Stimulated activated CD4-positive, alpha-beta T cell treated with anti-CD3 and anti-CD28 coated beads, Interleukin-15, amount 100 ng/mL, for 1 hour (primary cell): ENCODE measurements at regions not wholly inside any gene's neighbourhood (a gene's known extent, or its start where the extent isn't known, plus 50 kb on each side); places are given as distances from the start of the nearest gene placed in this dataset.
"Not testable (repeated sequence)": the region's sequence is repeated elsewhere in the genome, so short reads cannot be mapped to it uniquely, and the experiment has no call there.

Experiments
- DNase-seq, 2 donors: peaks; one replicate each; pipeline ENCODE4 v3.0.0-alpha.2; 2020; ENCODE audit warnings: low read depth in 1 of 2, low spot score in 1 of 2

DNA sequence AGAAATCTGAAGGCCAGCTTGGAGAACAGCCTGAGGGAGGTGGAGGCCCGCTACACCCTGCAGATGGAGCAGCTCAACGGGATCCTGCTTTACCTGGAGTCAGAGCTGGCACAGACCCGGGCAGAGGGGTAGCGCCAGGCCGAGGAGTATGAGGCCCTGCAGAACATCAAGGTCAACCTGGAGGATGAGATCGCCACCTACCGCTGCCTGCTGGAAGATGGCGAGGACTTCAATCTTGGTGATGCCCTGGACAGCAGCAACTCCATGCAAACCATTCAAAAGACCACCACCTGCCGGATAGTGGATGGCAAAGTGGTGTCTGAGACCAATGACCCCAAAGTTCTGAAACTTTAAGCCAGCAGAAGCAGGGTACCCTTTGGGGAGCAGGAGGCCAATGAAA, 318.4 kb downstream of the ZFHX3 start:
- not testable (repeated sequence) for DNase-seq

DNA sequence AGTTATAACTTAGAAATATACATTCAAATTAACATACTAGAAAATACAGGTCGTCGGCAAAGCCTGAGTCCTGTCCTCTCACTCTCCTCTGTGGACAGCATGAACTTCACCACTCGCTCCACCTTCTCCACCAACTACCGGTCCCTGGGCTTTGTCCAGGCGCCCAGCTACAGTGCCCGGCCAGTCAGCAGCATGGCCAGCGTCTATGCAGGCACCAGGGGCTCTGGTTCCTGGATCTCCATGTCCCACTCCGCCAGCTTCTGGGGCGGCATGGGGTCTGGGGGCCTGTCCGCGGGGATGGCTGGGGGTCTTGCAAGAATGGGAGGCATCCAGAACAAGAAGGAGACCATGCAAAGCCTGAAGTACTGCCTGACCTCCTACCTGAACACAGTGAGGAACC, 319.4 kb downstream of the ZFHX3 start:
- no peak for DNase-seq

DNA sequence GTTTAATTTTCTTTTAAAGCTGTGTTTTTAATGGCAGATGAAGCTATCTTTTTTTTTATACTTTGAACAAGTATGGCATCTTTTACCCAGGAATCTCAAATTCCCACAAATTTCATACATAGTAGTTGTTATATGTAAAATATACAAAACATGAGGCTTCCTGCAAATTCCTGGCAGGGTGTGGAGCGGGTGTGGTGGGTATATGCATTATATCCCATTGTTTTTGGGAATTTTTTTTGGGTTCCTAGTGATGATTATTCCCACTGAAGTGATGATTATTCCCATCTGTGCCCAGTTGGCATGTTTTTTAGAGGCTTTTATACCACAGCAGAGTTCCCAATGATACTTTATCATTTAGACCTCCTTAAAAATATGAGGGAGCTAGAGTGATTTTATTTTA, 320.4 kb downstream of the ZFHX3 start:
- DNase-seq = no peak

DNA sequence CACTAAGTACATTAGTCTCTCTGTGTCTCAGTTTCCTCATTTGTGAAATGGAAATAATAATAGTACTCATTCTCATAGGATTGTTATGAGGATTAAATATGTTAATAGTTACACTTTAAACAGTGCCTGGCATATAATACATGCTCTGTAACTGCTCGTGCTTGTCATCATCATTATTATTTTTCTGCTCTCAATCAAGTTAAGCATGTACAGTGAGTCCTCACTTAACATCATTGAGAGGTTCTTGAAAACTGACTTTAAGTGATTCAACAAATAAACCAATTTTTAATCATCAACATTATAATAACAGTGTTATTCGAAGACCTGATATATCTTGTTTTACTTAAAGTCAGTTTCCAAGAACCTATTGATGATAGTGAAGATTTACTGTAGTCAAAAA, 322.3 kb downstream of the ZFHX3 start:
- DNase-seq = no peak

DNA sequence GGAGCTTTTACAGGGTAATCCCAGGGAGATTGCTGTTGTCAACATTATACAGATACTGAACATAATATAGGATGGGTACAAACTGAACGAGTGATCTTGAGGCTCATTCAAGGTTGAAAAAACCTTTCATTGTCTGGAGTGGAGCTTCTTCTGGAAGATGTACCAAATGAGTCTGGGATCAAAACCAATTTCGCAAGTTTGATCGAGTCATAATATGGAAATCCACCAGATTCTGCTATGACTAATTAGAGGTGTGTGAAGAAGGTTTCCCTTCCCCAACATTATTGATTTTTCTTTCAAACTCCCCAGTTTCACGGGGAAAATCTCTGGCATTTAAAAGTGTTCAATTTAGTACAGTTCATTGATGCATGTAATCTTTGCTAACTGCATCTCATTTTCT, 324.1 kb downstream of the ZFHX3 start:
- DNase-seq = no peak

DNA sequence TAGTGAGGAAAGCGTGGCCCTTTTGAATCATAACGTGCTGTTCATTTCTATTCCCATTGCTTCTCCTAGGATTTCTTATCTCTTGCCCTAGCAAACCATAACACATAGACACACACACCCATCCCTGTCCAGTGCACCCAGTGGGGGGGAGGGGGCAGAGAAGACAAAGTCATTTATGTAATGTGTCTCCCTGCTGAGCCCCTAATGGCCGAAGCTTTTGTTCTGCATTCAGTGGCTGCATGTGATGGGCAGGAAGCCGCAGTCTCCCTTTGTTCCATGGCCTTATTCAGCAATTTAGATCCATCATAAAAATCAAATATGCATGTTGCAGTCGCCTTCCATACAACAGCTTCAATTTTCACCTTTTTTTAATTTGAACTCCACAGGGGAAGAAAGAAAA, 325.4 kb downstream of the ZFHX3 start:
- no peak for DNase-seq

DNA sequence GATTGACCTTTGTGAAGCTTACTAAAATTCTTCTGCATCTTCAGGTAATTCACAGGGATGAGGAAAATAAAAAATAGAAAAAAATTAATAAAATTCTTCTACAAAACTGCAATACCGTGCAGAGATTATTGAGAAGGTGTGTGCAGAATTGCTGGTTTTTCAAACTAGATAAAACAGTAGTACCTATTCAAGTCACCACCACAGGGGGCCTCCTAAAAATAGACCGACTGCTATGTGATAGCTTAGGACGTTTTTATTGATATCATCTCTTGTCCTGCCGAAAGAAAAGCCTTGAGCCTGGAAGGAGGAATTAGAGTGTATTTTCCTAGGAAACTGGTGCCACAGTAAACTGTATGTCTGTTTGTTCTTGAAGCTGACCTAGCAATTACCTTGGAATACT, 325.9 kb downstream of the ZFHX3 start:
- DNase-seq = no peak

DNA sequence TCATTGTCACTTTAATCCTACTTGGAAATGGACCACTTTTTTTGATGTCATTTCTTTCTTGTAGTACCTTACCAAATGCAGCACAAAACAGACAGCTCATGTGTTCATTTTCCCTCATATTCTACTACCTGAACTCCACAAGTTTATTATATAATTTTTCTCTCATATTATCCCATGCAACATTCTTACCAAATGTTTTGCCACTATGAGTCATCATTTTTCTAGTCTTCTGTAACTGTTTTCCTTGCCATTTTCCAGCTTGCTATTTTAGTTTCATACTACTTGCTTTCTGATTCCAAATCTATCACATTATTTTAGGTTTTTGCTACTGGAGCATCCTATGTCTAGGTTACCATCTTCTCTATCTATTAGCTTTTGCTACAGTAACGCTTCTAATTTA, 332.7 kb downstream of the ZFHX3 start:
- no peak for DNase-seq

DNA sequence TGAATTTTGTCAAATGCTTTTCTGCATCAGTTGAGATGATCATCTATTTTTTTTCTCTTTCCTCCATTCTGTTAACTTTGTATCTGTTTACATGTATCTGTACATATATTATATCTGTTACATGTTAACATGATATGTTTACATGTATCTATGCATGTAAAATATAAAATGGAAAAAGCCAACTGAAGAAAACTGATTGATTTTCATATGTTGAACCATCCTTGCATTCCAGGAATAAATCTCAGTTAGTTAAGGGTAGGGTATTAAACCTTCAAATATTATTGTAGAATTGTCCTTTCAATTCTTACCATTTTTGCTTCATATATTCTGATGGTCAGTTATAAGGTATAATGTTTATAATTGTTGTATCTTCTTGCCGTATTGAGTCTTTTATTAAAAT, 336.1 kb downstream of the ZFHX3 start:
- no peak for DNase-seq

DNA sequence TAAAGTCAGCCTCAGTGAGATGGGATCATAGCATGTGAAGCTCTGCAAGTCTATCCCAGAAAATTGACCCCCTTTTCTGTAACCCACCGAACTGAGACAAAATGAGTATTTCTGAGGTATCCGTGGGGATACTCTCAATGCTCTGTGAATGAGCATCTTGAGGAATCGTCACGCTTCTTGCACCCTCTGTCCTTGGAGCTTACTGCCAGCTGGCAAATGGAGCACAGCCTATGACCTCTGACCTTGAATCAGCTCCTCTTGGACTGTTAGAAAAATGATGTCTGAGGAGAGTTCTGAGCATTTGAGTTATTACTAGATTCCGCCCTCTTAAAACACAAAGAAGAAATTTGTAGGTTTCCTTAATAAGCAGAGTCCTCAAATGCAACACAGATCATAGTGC, 342.1 kb downstream of the ZFHX3 start:
- no peak for DNase-seq

DNA sequence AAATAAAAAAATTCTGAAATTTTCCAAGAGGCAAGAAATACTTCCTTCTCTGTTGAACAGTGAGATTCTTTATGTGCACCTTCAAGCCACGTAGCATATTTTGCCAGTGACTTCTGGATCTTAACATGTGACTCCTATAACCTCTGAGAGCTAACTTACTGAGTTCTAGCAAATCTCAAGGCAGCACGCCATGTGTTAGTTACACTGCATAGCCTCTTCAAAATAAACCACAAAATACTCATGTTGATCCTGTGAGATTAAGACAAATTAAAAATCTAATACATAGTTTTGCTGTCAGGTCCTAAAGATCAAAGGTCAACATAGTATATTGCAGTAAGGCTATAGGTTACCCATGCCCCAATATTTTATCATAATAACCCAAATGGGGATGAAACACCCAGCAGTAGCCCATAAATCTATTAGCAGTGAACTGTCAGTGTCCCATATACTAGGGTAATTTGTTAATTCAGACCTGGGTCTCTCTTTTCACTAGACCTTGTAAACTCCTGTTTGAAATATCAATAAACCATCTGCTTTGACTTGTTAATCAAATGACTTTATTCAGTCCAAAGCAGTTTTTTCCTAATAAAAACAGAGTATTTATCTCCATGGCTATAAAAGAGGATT, 343.1 kb downstream of the ZFHX3 start:
- no peak for DNase-seq

DNA sequence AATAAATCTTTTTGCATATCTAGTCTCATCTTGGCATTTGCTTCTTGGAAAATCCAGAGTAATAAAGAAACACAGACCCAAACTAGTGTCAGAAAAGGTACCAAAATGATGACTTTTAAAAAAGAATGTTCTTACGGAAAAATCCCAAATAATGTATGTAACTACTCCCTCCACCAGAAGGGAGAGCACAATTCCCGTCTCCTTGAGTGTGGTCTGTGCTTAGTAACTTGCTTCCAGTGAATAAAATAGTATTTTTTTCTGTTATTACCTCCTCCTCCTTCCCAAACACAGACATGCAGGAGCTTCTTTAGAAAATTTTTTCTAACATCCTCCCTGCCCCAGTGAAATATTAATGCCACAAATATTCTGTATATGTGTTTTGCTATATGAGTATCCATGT, 358.1 kb downstream of the ZFHX3 start:
- DNase-seq = no peak

DNA sequence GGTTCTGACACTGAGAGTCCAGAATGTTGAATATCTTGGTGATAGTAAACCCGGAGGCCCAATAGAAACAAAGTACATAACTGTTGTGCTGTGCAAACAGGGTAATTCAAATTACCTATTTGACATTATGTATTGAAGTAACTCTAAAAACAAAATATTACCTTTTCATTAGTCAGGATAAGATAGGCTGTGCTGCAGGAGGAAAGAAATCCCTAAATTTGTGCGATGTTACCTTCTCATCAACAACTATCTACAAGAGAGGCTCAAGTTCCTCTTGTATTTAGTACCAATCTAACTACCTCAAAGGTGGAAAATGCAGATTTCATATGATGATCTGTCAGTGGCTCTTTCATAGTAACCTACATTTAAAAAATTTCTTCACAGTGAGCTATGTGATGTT, 367.2 kb downstream of the ZFHX3 start:
- no peak for DNase-seq

DNA sequence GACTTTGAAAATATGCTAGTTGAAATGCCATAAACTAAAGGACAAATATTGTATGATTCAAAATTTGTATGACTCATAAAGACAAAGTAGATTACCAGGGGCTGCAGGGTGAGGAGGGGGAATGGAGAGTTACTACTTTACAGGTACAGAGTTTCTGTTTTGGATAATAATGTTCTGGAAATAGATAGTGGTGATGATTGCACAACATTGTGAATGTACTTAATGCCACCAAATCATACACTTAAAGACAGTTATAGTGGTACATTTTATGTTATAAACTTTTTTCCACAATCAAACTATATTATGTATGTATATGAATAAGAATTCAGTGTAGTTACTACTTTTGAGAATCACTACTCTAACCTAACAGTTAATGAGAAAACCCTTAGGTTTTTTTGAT, 368.1 kb downstream of the ZFHX3 start:
- DNase-seq = no peak

DNA sequence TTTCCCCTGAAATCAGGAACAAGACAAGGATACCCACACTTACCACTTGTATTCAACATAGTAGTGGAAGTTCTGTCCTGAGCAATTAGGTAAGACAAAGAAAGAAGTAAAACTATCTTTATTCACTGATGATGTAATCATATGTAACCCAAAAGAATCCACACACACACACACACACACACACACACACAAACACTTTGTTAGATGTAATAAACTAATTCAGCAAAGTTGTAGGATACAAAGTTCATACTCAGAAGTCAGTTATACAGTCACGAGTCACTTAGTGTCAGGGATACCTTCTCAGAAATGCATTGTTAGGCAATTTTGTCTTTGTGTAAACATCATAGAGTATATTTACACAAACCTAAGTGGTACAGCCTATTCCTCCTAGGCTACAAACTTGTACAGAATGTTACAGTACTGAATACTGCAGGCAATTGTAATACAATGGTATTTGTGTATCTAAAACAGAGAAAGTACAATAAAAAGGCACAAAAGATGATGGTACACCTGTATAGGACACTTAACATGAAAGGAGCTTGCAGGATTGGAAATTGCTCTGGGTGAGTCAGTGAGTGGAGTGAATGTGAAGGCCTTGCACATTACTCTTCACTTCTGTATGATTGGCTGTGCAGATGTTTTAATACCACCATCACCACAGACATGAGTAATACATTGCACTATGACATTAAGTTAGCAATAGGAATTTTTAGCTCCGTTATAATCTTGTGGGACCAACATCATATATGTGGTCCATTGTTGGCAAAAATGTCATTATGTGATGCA, 370.1 kb downstream of the ZFHX3 start:
- DNase-seq = no peak

DNA sequence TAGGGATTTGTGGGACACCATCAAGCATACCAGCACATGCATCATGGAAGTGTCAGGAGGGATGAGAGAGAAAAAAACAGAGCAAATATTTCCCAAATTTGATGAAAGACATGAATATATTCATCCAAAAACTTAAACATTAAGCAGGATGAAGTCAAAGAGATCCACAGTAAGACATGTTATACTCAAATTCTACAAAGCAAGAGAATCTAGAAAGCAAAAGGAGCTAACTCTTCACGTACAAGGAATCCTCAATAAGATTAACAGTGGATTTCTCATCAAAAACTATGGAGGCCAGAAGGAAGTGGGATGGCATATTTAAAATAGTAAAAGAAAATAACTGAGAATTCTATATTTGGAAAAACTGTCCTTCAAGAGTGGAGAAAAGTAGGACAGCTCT, 374.8 kb downstream of the ZFHX3 start:
- no peak for DNase-seq

DNA sequence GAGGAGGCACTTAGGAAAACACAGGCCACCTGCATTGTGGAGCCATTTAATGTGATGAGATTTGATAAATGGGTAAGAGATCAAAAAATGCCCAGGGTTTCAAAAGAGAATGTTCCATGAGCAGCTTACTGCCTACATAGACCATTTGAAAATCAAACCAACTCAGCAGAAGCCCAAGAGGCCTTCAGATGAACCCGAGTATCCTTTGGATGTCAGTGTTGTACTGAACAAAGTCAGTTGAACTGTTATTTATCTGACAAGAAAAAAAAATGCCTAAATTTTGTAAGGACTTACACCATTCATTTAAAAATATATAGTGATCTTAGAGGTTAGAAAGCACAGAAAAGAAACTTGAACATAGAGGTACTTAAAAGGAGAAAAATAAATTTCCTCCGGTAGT, 381.7 kb downstream of the ZFHX3 start:
- no peak for DNase-seq

DNA sequence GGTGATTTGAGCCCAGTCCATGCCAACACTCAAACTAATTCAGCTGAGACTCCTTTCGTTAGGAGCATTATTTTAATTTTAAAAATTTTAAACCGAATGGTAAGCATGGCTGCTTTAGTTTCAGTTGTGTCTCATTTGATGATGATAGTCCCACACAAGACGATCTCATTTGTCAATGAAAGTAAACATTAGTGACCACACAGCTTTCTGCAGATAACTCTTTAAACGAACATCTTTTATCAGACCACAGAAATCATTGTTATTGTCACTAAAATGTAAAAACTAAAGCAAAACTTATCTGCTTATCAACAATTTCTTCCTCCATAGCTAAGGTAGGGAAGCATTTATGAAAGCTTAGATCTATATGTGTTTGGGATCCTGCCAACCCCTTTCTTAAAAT, 382.2 kb downstream of the ZFHX3 start:
- DNase-seq = no peak

DNA sequence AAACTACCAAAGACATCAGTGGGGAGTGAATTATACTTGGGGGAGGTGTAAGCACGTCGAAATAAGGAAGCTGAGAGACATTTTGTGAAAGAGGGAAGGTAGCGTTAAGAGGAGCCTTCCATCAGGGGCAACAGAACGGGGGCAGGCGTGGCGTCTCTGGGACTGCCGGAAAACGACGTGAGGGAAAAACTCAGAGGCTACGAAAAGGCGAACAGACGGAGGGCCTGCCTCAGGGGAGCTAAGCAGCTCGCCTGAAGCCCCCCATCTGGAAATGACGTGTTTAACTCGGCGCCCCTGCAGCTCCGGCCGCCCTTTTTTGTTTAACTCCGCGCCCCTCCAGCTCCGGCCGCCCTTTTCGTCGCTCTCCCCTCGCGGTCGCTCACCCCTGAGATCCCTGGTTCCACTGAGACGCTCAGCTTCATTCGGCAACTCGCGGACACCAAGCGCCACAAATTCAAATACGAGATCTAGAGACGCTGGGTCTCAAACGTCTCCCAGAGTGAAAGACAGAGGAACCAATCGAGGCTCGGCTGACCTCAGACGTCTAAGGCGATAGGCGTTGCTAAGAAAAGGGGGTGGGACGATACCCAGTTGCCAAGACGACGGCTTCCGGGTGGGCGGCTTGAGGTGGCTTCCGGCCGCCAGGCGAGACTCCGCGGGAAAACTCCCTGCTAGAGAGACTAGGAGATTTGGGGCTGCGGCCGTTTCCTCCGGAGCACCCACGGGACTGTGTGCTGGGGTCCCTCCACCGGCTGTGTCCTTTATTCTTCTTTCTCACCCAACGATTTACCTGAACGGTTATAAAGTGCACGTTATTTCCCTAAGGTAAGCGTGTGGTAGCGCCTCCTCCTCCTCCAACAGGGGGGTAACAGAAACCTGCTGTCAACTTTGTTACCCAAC, 383.2 kb downstream of the ZFHX3 start:
- peak; percentile 80 to 90 for DNase-seq

DNA sequence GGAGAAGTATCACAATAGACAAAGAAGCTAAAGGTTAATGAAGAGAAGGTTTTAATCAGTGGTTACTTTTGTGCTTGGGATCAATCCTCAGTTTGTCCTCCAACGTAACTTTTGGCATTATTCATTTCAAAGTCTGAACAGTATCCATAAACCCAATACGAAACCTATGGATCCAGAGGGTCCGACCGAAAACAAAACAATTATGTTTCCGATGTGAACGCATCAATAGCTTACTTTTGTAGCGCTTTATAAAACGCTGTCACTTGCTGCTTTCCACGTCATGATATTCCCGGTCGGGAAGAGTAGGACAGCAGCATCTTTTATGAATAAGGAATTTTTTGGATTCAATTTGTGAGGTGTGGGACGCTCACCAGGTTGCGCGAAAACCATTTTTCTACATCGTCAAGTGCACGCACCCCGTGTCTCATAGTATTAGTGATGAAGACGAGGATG, 383.8 kb downstream of the ZFHX3 start:
- DNase-seq = no peak

DNA sequence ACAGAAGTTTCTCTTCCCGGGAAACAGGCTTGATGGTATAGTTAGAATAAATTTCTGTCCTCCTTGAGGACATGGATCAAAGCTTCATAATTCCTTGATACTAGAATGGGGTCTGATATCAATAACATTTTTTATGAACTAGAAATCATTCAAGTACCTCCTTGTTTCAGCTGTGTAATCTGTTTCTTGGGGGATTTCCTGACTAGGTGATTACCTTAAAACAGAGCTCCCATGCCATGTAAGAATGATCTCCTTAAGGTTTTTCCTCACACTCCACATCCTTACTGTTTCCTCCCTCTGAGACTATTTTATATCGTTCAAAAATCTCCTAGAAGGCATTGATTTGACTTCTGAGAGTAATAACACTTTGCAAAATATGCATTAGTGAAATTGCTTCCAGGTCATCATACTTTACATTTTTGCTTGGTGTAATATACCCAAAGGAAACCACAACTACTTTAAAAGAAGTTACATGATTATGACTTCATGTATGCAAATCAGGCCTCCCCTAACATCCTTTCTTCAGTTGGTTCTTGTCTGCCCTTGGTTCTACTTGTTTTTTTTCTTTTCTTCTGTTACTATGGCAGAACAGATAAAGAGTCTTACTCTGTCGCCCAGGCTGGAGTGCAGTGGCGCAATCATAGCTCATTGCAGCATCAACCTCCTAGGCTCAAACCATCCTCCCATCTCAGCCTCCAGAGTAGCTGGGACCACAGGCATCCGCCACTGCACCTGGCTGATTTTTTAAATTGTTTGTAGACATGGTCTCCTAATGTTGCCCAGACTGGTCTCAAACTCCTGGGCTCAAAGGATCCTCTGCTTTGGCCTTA, 388.8 kb downstream of the ZFHX3 start:
- DNase-seq = no peak
